ENCODE measurements at regions not wholly inside any gene's neighbourhood (a gene's known extent, or its start where the extent isn't known, plus 50 kb on each side); places are given as distances from the start of the nearest gene placed in this dataset.

DNA sequence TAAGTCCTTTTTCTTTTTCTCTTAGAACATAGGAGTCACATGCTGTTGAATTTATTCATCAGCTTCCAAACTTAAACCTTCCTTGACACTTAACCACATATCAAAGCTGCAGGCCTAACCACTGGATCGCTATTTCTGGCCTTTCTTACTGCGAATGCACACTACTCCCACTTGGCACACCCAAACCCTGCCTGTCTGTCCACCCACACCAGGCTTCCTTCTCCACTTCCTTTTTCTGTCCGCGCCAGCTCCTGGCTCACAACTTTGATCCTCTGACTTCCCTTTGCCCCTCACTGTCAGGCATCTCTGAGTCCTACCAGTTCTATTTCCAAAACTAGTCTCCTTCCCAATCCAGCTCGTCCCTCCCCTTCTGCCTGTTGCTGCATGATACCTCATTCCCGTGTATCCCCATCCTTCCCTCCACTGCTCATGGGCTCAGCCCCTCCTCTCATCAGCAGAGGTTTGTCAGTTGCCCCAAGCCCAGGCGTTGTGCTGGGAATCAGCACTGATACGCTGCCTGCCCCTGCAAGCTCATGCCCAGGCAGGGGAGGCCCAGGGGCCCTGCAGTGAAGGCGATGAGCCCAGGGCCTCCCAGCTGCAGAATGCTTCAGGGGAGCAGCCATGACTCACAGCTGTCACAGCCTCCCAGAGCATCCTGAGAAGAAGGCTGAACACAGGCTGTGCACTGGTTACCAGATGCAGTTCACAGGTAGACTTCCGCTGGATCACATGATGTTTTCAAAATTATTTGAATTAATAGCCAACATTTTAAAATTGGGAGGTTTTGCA is 179.8 kb downstream of the KATNIP start:
- H3K9me3 ChIP-seq (ENCODE audit: control insufficient read depth, low read length), result no peaks in the 10 kb centered on the region
- no peak overlapping the region for H3K27ac Mint-ChIP-seq
- H3K27me3 ChIP-seq (ENCODE audit: control insufficient read depth, insufficient read depth, low read length, poor library complexity, severe bottlenecking), result no peaks in the 10 kb centered on the region
- H3K4me3 ChIP-seq (ENCODE audit: low read length), result no peak overlapping the region
- H3K9me3 Mint-ChIP-seq, result peaks cover 2% of the 10 kb centered on the region
- H3K27ac ChIP-seq (ENCODE audit: low read depth, low read length), result no peak overlapping the region
- no peak overlapping the region for H3K9ac ChIP-seq (ENCODE audit: extremely low read depth, low read length, poor library complexity, severe bottlenecking)
- TF ChIP-seq, protein P1, sequence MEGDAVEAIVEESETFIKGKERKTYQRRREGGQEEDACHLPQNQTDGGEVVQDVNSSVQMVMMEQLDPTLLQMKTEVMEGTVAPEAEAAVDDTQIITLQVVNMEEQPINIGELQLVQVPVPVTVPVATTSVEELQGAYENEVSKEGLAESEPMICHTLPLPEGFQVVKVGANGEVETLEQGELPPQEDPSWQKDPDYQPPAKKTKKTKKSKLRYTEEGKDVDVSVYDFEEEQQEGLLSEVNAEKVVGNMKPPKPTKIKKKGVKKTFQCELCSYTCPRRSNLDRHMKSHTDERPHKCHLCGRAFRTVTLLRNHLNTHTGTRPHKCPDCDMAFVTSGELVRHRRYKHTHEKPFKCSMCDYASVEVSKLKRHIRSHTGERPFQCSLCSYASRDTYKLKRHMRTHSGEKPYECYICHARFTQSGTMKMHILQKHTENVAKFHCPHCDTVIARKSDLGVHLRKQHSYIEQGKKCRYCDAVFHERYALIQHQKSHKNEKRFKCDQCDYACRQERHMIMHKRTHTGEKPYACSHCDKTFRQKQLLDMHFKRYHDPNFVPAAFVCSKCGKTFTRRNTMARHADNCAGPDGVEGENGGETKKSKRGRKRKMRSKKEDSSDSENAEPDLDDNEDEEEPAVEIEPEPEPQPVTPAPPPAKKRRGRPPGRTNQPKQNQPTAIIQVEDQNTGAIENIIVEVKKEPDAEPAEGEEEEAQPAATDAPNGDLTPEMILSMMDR (conservative IDR thresholded peaks at IDR 0.05), result no peak
- no peaks in the 10 kb centered on the region for H3K4me1 Mint-ChIP-seq
- H3K36me3 ChIP-seq (ENCODE audit: control insufficient read depth, insufficient read depth, low read length), result peaks cover 22% of the 10 kb centered on the region
- no peak overlapping the region for H3K4me3 Mint-ChIP-seq
- no peak for DNase-seq
- H3K36me3 Mint-ChIP-seq (ENCODE audit: low read depth), result peaks cover 48% of the 10 kb centered on the region
- 92% methylated on average over 9 to 10 of the region's 10 CpGs for WGBS, 2 experiments (ENCODE audit: insufficient coverage in 1 of 2, insufficient read length in 1 of 2)
- H3K27me3 Mint-ChIP-seq (ENCODE audit: insufficient read depth), result no peaks in the 10 kb centered on the region
- no peaks in the 10 kb centered on the region for H3K4me1 ChIP-seq (ENCODE audit: control insufficient read depth, insufficient read depth, low read length)

- Mint-ChIP-seq H3K4me1 (no peaks in the 10 kb centered on the region), H3K36me3 (ENCODE audit: low read depth) (peaks cover 38% of the 10 kb centered on the region), H3K27ac (peak overlapping the region; percentile 40), H3K4me3 (no peak overlapping the region), H3K9me3 (peaks cover 2% of the 10 kb centered on the region), H3K27me3 (ENCODE audit: insufficient read depth) (no peaks in the 10 kb centered on the region)
- Histone ChIP-seq H3K9me3 (ENCODE audit: control insufficient read depth, low read length) (no peaks in the 10 kb centered on the region), H3K36me3 (ENCODE audit: control insufficient read depth, insufficient read depth, low read length) (peaks cover 19% of the 10 kb centered on the region), H3K4me1 (ENCODE audit: control insufficient read depth, insufficient read depth, low read length) (no peaks in the 10 kb centered on the region), H3K27ac (ENCODE audit: low read depth, low read length) (no peak overlapping the region), H3K4me3 (ENCODE audit: low read length) (no peak overlapping the region), H3K9ac (ENCODE audit: extremely low read depth, low read length, poor library complexity, severe bottlenecking) (no peak overlapping the region), H3K27me3 (ENCODE audit: control insufficient read depth, insufficient read depth, low read length, poor library complexity, severe bottlenecking) (no peaks in the 10 kb centered on the region)
- 94 to 97% methylated on average over 4 to 6 of the region's 6 CpGs for WGBS, 2 experiments (ENCODE audit: insufficient coverage in 1 of 2, insufficient read length in 1 of 2)
- DNase-seq, result no peak
- TF ChIP-seq, protein P1 (conservative IDR thresholded peaks at IDR 0.05), result no peak
These were observed 180.8 kb downstream of the KATNIP start for GRCh38 chr16:27730661-27731210.

DNA sequence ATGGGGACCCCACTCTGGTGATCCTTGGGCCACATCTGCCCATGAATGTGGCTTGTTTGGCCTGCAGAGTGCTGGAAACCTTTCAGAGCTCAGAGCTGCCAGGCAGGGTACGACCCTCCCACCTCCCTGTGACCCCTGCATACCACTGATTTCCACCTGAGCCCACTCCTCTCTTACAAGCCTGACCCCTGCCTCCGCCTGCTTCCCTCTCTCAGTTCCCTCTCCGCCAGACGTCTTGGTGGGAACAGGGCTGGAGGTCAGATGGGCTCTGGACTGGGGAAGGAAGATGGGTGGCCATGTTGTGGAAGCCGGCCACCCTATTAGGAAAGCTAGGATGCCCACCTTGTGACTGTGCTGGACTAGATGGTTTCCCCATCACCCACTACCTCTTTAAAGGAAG is 185.1 kb downstream of the KATNIP start:
- Histone ChIP-seq H3K27ac (ENCODE audit: low read depth, low read length) (no peak overlapping the region), H3K27me3 (ENCODE audit: control insufficient read depth, insufficient read depth, low read length, poor library complexity, severe bottlenecking) (no peaks in the 10 kb centered on the region), H3K36me3 (ENCODE audit: control insufficient read depth, insufficient read depth, low read length) (peaks cover 4% of the 10 kb centered on the region), H3K9ac (ENCODE audit: extremely low read depth, low read length, poor library complexity, severe bottlenecking) (no peak overlapping the region), H3K4me3 (ENCODE audit: low read length) (no peak overlapping the region), H3K4me1 (ENCODE audit: control insufficient read depth, insufficient read depth, low read length) (no peaks in the 10 kb centered on the region), H3K9me3 (ENCODE audit: control insufficient read depth, low read length) (no peaks in the 10 kb centered on the region)
- H3K27me3 Mint-ChIP-seq (ENCODE audit: insufficient read depth), result no peaks in the 10 kb centered on the region
- peak overlapping the region; percentile 71 for H3K27ac Mint-ChIP-seq
- TF ChIP-seq, protein P1 (conservative IDR thresholded peaks at IDR 0.05), result no peak
- H3K4me3 Mint-ChIP-seq, result no peak overlapping the region
- no peaks in the 10 kb centered on the region for H3K4me1 Mint-ChIP-seq
- no peak for DNase-seq
- H3K36me3 Mint-ChIP-seq (ENCODE audit: low read depth), result peaks cover 19% of the 10 kb centered on the region
- WGBS, 2 experiments (ENCODE audit: insufficient coverage in 1 of 2, insufficient read length in 1 of 2), result 88 to 100% methylated on average over 1 to 5 of the region's 5 CpGs
- no peaks in the 10 kb centered on the region for H3K9me3 Mint-ChIP-seq
